Endodermal cell (in vitro differentiated cells): ENCODE measurements at regions not wholly inside any gene's neighbourhood (a gene's known extent, or its start where the extent isn't known, plus 50 kb on each side); places are given as distances from the start of the nearest gene placed in this dataset.
A peak's percentile ranks its signal among the peaks of the same experiment; 100 is the strongest.

Source experiments
- DNase-seq: peaks from one replicate; pipeline ENCODE4 v3.0.0-alpha.2; 2017
- H3K27ac ChIP-seq: 2 replicates; pipeline ENCODE4 v1.5.1; 2013; ENCODE audit warnings: mild to moderate bottlenecking, low read depth, low read length, moderate library complexity
- H3K27me3 ChIP-seq: 2 replicates; pipeline ENCODE4 v1.6.1; 2013; ENCODE audit warnings: mild to moderate bottlenecking, low read length, moderate library complexity; ENCODE audit not compliant: insufficient read depth, control insufficient read depth, poor library complexity, severe bottlenecking
- H3K36me3 ChIP-seq: 2 replicates; pipeline ENCODE4 v1.7.0; 2013; ENCODE audit warnings: mild to moderate bottlenecking, low read length, moderate library complexity; ENCODE audit not compliant: control insufficient read depth, insufficient read depth
- H3K4me1 ChIP-seq: one replicate; pipeline ENCODE4 v1.7.0; 2013; ENCODE audit warnings: low read length; ENCODE audit not compliant: control insufficient read depth, insufficient read depth
- H3K4me3 ChIP-seq: 2 replicates; pipeline ENCODE4 v1.5.1; 2013; ENCODE audit warnings: mild to moderate bottlenecking, low read length, moderate library complexity
- H3K9ac ChIP-seq: 2 replicates; pipeline ENCODE4 v1.6.1; 2013; ENCODE audit warnings: mild to moderate bottlenecking, low read length, moderate library complexity; ENCODE audit not compliant: poor library complexity, severe bottlenecking; ENCODE audit errors: extremely low read depth
- H3K9me3 ChIP-seq: 2 replicates; pipeline ENCODE4 v1.6.1; 2013; ENCODE audit warnings: mild to moderate bottlenecking, low read length, moderate library complexity; ENCODE audit not compliant: control insufficient read depth
- H3K27ac Mint-ChIP-seq: 2 replicates; pipeline ENCODE4 v1.8.0; 2020; ENCODE audit warnings: mixed read lengths
- H3K27me3 Mint-ChIP-seq: 2 replicates; pipeline ENCODE4 v1.8.0; 2021; ENCODE audit warnings: mild to moderate bottlenecking, mixed read lengths; ENCODE audit not compliant: insufficient read depth
- H3K36me3 Mint-ChIP-seq: 2 replicates; pipeline ENCODE4 v1.8.0; 2020; ENCODE audit warnings: low read depth, mixed read lengths
- H3K4me1 Mint-ChIP-seq: 2 replicates; pipeline ENCODE4 v1.8.0; 2020; ENCODE audit warnings: mixed read lengths
- H3K4me3 Mint-ChIP-seq: 2 replicates; pipeline ENCODE4 v1.8.0; 2020; ENCODE audit warnings: mild to moderate bottlenecking, moderate library complexity, mixed read lengths
- H3K9me3 Mint-ChIP-seq: 2 replicates; pipeline ENCODE4 v1.8.0; 2020; ENCODE audit warnings: mild to moderate bottlenecking, mixed read lengths
- CTCF ChIP-seq: fragments of 200-600 bp; sonication (generic); conservative IDR thresholded peaks from 2 replicates; pipeline ENCODE4 v1.5.0; 2021; ENCODE audit warnings: antibody characterized with exemption, mild to moderate bottlenecking
- WGBS, 2 experiments: methylation state at CpG; one replicate each; pipeline versions ENCODE4 v1.1.5 to v1.1.7; 2013; ENCODE audit warnings: missing lambda C conversion rate in 2 of 2, mixed read lengths in 1 of 2; ENCODE audit not compliant: insufficient coverage in 1 of 2, insufficient read length in 1 of 2; 5-methylcytosine and 5-hydroxymethylcytosine counted together

GRCh38 chr7:22662556-22663356 is 64.2 kb upstream of the IL6 start:
- no peak overlapping the region for H3K4me3 ChIP-seq
- H3K4me3 Mint-ChIP-seq = no peak overlapping the region
- H3K9me3 ChIP-seq = no peaks in the 10 kb centered on the region
- WGBS, 2 experiments = 98 to 100% methylated on average over 1 to 3 of the region's 3 CpGs
- peak overlapping the region; percentile 7 for H3K27ac Mint-ChIP-seq
- H3K9me3 Mint-ChIP-seq = no peaks in the 10 kb centered on the region
- peaks cover 52% of the 10 kb centered on the region for H3K36me3 ChIP-seq
- no peak for TF ChIP-seq CTCF
- H3K27me3 Mint-ChIP-seq = no peaks in the 10 kb centered on the region
- H3K27me3 ChIP-seq = no peaks in the 10 kb centered on the region
- H3K4me1 ChIP-seq = peaks cover 12% of the 10 kb centered on the region
- DNase-seq = no peak
- H3K9ac ChIP-seq = no peak overlapping the region
- H3K36me3 Mint-ChIP-seq = peaks cover 61% of the 10 kb centered on the region
- H3K4me1 Mint-ChIP-seq = peaks cover 40% of the 10 kb centered on the region
- no peak overlapping the region for H3K27ac ChIP-seq

- no peak overlapping the region for H3K9ac ChIP-seq
- DNase-seq = no peak
- peaks cover 33% of the 10 kb centered on the region for H3K4me1 Mint-ChIP-seq
- no peaks in the 10 kb centered on the region for H3K27me3 ChIP-seq
- peak overlapping the region; percentile 7 for H3K27ac Mint-ChIP-seq
- no peaks in the 10 kb centered on the region for H3K9me3 Mint-ChIP-seq
- peaks cover 62% of the 10 kb centered on the region for H3K36me3 Mint-ChIP-seq
- peaks cover 5% of the 10 kb centered on the region for H3K4me1 ChIP-seq
- H3K9me3 ChIP-seq = peaks cover under 1% of the 10 kb centered on the region
- H3K27me3 Mint-ChIP-seq = no peaks in the 10 kb centered on the region
- peaks cover 57% of the 10 kb centered on the region for H3K36me3 ChIP-seq
- TF ChIP-seq CTCF = no peak
- H3K4me3 Mint-ChIP-seq = no peak overlapping the region
- no peak overlapping the region for H3K4me3 ChIP-seq
- H3K27ac ChIP-seq = no peak overlapping the region
Observed at GRCh38 chr7:22662036-22662435, 65.0 kb upstream of the IL6 start.

GRCh38 chr7:22660732-22661131 is 66.3 kb upstream of the IL6 start:
- H3K27ac ChIP-seq = no peak overlapping the region
- no peaks in the 10 kb centered on the region for H3K4me1 ChIP-seq
- Mint-ChIP-seq H3K4me1 (peaks cover 27% of the 10 kb centered on the region), H3K4me3 (no peak overlapping the region), H3K9me3 (no peaks in the 10 kb centered on the region), H3K36me3 (peaks cover 63% of the 10 kb centered on the region), H3K27ac (no peak overlapping the region), H3K27me3 (no peaks in the 10 kb centered on the region)
- TF ChIP-seq CTCF = peak; percentile 81
- H3K36me3 ChIP-seq = peaks cover 58% of the 10 kb centered on the region
- WGBS, 2 experiments = 80 to 92% methylated on average over 3 of the region's 3 CpGs
- H3K27me3 ChIP-seq = no peaks in the 10 kb centered on the region
- no peak overlapping the region for H3K4me3 ChIP-seq
- DNase-seq = peak; percentile 73
- peaks cover 14% of the 10 kb centered on the region for H3K9me3 ChIP-seq
- no peak overlapping the region for H3K9ac ChIP-seq
